Right lobe of liver (tissue), 4 donors: ENCODE measurements at regions not wholly inside any gene's neighbourhood (a gene's known extent, or its start where the extent isn't known, plus 50 kb on each side); places are given as distances from the start of the nearest gene placed in this dataset.
"Not testable (repeated sequence)": the region's sequence is repeated elsewhere in the genome, so short reads cannot be mapped to it uniquely, and the experiment has no call there.

ENCODE experiments used
- POLR2A ChIP-seq: fragments of 450-650 bp; IDR thresholded peaks from one replicate; pipeline ENCODE4 v1.6.1; 2017; ENCODE audit warnings: antibody characterized with exemption, mild to moderate bottlenecking
- TF ChIP-seq, protein P1 (sequence below), 4 donors: fragments of 200-600 bp in 3 of 4; fragments of 450-650 bp in 1 of 4; IDR thresholded peaks; one replicate each; pipeline versions ENCODE4 v1.5.1 to v1.8.0; 2016 to 2022; ENCODE audit warnings: antibody characterized with exemption in 4 of 4, mild to moderate bottlenecking in 2 of 4
- donor health status: DM: no; HTN: no; CAD: no.
- donor health status: DM: no; HTN: no; CAD: no.
- donor health status: DM: no; HTN: yes; CAD: no.

DNA sequence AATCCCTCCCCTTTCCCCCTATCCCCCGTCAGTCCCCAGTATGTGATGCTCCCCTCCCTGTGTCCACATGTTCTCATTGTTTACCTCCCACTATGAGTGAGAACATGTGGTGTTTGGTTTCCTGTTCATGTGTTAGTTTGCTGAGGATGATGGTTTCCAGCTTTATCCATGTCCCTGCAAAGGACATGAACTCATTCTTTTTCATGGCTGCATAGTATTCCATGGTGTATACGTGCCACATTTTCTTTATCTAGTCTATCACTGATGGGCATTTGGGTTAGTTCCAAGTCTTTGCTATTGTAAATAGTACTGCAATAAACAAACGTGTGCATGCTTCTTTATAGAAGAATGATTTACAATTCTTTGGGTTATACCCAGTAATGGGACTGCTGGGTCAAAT is 165.6 kb upstream of the TENM4 start:
- TF ChIP-seq, protein P1, sequence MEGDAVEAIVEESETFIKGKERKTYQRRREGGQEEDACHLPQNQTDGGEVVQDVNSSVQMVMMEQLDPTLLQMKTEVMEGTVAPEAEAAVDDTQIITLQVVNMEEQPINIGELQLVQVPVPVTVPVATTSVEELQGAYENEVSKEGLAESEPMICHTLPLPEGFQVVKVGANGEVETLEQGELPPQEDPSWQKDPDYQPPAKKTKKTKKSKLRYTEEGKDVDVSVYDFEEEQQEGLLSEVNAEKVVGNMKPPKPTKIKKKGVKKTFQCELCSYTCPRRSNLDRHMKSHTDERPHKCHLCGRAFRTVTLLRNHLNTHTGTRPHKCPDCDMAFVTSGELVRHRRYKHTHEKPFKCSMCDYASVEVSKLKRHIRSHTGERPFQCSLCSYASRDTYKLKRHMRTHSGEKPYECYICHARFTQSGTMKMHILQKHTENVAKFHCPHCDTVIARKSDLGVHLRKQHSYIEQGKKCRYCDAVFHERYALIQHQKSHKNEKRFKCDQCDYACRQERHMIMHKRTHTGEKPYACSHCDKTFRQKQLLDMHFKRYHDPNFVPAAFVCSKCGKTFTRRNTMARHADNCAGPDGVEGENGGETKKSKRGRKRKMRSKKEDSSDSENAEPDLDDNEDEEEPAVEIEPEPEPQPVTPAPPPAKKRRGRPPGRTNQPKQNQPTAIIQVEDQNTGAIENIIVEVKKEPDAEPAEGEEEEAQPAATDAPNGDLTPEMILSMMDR (IDR thresholded peaks at IDR 0.05), result not testable (repeated sequence)
- TF ChIP-seq POLR2A, result not testable (repeated sequence)
